ENCODE measurements at regions not wholly inside any gene's neighbourhood (a gene's known extent, or its start where the extent isn't known, plus 50 kb on each side); places are given as distances from the start of the nearest gene placed in this dataset.
"Not testable (repeated sequence)": the region's sequence is repeated elsewhere in the genome, so short reads cannot be mapped to it uniquely, and the experiment has no call there.

DNA sequence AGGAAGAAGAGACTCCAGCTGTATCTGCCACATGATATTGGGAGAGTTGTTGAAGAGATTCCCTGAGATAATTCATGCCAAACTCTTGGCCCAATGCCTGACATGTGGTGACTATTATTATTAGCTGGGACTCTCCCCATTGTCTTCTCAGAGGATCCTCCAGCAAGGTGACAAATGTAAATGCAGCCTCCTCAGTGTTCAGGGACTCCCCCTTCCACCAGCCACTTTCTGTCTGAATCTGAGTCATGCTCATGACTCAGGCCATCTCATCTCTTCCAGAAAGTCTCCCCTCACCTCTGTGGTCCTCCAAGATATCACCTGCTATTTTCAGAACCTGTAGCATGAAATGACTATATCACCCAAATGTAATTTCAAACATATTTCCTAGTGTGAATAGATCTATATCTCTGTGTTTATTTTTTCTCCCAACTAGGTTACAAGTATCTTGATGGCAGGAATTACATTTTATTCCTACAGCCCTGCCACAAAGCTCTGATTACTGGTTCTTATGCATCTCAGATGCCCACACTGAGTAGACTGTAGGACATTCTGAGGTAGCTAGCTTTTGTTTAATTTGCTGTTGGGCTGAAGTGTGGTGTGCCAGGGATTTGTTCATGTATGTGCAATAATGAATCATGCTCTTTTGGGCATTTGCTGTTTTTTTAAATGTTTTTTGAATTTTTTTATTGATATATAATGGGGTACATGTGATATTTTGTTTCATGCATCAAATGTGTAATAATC is 126.6 kb upstream of the IL12B start:
- peak; percentile 56 to 70 for DNase-seq

DNA sequence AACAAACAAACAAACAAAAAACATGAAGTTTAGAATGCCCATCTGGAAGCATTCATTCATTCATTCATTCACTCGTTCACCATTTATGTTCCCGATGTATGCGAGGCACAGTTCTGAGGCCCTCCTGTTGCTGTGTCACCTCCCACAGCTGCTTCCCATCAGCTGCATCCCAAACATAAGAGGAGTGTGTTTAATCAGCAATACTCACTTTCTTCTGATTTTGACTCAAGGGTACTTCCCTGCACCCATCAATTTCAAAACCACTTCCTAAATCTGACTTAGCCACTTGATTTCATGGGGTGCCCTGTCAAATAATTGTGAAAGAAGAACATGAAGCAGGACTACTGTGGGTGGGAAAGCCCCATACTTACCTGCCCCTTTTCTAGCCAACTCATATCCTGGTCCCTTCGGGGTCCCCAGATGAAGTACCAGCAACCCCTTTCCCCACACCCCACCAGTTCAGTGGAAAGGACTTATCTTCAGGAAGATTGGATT is 128.0 kb upstream of the IL12B start:
- peak; percentile 28 to 47 for DNase-seq

GRCh38 chr5:159459132-159459627 is 128.9 kb upstream of the IL12B start:
- no peak for DNase-seq

DNA sequence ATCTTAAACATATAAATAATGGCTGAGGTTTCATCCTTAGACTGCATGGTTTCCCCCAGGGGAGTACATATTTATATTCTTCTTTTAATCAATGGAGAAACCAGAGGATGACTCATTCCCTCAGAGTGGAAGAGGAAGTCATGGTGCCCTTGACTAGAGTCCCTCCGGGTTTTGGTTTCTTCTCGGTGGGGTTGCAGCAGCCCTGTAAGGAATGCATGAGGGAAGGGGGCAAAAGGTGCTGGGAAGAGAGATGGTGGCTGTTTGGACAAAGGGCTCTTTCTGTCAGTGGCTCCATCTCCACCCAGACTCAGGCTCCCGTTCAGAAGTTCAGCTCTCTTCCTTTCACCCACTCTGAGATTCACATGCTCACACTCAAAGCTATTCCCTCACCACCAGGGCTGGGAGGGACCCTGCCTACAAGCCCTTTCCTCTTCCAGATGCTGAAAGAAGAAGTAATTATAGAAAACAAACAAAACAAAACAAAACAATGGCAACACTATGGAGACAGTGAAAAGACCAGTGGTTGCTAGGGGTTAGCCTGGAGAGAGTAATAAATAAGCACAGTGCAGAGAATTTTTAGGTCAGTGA is 129.8 kb upstream of the IL12B start:
- no peak for DNase-seq

DNA sequence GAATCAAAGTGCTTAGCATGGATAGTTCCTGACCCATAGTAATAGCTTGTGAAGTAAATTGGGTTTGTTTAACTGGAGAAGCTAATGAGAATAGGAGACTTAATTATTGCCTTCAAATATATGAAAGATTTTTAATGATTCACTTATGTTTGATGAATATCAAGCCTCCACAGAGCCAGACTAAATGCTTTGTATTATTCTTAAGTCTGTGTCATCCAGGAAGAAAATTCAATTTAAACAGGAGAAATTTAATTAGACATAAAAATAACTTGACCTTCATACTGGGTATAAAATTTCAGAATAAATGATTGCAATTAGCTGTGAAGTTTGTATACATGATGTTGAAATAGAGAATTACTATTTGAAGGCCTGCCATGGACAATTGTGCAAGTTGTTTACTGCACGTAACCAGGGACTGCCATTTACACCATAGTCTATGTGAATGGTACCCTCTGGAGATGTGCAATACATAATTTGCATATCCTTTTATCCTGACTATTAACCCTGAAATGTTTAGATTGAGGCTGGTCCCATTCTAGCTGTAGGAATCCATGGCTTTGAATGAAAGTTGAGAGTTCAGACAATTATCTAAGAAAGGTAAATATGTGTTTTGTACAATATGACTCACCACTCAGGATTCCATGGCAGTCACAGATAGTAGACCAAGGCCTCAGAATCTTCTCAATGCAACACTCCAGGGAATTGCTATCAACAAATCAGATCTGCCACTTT is 133.5 kb upstream of the IL12B start:
- DNase-seq: no peak

DNA sequence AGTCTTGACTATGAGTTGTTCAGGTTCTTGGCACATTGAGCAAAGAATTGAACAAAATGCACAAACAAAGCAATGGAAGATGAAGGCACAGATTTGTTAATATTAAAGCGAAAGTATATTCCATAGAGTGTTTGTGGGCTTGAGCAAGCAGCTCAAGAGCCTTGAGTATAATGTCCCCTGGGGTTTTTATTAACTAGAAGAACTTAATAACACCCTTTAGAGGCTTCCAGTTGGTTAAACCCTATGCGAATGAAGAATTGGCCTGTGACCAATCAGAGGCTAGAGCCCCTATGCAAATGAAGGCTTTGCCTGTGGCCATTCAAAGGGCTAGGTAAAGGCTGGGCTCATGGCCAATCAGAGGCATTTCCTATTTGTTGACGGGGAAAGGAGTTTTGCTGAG is 135.3 kb upstream of the IL12B start:
- DNase-seq: no peak

GRCh38 chr5:159467666-159468065 is 137.4 kb upstream of the IL12B start:
- DNase-seq: no peak

- DNase-seq: no peak
Observed at GRCh38 chr5:159469496-159470372, 139.4 kb upstream of the IL12B start.

DNA sequence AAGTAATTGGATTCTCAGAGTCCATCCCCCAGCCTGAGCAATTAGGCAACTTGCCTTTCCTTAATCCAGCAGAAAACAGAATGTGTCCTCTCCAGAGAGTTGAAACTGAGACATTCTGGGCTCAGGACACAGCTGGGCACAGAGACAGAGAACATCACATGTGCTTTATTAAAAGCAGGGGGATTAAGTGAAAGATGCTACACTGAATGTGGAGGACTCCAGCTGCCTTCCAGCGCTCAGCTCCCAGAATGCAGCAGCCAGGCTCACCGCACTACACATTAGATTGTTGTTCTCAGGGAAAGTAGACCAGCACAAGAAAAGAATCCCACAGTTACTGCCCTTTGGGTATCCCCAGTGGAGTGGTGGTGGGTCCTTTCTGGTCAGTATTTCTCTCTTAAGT is 141.6 kb upstream of the IL12B start:
- DNase-seq: no peak

DNA sequence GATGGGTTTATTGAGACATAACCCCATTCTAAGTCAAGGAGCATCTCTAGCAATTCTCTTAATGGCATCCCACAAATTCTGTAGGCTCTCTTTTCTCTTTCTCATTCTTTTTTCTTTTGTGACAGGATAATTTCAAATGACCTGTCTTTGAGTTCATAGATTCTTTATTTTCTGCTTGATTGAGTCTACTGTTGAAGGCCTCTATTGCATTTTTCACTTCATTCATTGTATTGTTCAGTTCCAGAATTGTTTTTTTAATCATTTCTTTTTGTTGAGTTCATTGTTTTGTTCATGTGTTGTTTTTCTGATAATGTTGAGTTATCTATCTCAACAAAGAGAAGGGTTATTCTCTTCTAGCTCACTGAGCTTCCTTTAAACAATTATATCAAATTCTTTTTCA is 144.7 kb upstream of the IL12B start:
- no peak for DNase-seq

DNA sequence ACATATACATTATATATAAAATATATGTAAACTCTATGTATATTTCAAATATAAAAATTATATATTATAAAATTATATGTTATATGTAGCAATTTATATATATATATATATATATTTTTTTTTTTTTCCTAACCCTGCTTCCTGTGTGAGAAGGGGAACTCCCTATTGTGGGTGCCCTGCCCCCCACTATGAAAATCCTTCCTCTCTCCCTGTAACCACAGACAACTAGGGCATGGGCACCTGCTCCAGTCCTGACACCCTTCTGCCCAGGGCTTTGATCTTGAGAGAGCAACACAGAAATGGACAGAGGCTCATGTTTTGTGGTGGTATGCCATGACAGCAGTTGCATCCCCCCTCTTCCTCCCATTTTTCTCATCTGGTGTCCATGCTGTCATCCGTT is 148.7 kb upstream of the IL12B start:
- no peak for DNase-seq

- no peak for DNase-seq
Observed at GRCh38 chr5:159480849-159481248, 150.6 kb upstream of the IL12B start.

DNA sequence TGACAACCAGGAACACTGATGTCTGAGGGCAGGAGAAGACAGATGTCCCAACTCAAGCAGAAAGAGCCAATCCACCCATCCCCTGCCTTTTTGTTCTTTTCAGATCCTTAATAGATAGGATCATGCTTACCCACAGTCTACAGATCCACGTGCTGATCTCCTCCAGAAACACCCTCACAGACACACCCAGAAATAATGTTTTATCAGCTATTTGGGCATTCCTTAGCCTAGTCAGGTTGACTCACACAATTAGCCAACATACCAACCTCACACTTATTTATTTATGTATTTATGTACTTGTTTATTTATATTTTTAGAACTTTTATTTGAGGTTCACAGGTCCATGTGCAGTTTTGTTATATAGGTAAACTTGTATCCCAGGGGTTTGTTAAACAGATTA is 151.5 kb upstream of the IL12B start:
- no peak for DNase-seq

- no peak for DNase-seq
Observed at GRCh38 chr5:159486836-159487235, 156.5 kb upstream of the IL12B start.

- DNase-seq: no peak
Observed at GRCh38 chr5:159488516-159488915, 158.2 kb upstream of the IL12B start.

- no peak for DNase-seq
Observed at GRCh38 chr5:159489779-159490178, 159.5 kb upstream of the IL12B start.

DNA sequence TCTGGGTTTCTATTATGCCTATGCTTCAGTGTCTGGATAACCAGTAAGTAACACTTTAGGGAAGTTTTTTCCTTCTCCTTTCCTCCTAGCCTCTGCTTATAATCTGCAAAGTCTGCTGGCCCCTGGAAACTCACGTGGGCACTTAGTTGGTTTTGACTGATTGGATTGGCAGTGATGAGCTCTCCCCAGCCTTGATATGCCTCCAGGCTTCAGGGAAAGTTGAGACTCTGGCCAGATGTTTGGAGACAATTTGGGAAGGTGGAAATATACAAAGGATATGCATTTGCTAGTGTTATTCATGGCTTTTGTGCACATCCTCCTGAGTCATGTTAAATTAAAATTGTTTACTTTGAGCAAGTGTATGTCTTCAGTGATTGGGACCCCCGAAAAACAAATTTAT is 160.2 kb upstream of the IL12B start:
- DNase-seq: no peak

- DNase-seq: no peak
Observed at GRCh38 chr5:159493696-159494095, 163.4 kb upstream of the IL12B start.

- no peak for DNase-seq
Observed at GRCh38 chr5:159496773-159497172, 166.5 kb upstream of the IL12B start.

- DNase-seq: no peak
Observed at GRCh38 chr5:159497221-159497620, 166.9 kb upstream of the IL12B start.

DNA sequence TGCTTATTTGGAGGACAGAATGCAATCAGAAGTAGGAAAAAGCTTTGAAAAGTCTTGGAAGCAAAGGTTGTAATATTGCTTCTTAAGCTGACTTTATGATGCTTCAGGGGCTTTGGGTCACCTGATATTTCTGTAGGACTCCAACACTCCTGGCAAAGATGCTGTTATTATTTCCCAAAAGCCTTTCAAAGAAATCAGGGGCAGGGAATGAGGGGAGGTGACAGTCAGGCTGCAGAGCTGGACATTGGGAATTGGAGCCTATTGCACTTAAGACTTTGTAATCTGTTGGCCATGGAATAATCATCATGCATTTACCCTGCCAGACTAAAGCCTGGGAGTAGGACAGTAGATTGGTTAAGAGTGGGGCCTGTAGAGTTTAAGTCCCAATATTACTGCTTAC is 168.3 kb upstream of the IL12B start:
- no peak for DNase-seq

GRCh38 chr5:159502116-159502515 is 171.8 kb upstream of the IL12B start:
- not testable (repeated sequence) for DNase-seq

- no peak for DNase-seq
Observed at GRCh38 chr5:159503236-159503635, 172.9 kb upstream of the IL12B start.

All from activated CD4-positive, alpha-beta T cell treated with anti-CD3 and anti-CD28 coated beads, Interleukin-2, amount 50 U/mL, for 48 hours (primary cell).